ENCODE measurements at regions not wholly inside any gene's neighbourhood (a gene's known extent, or its start where the extent isn't known, plus 50 kb on each side); places are given as distances from the start of the nearest gene placed in this dataset.

DNA sequence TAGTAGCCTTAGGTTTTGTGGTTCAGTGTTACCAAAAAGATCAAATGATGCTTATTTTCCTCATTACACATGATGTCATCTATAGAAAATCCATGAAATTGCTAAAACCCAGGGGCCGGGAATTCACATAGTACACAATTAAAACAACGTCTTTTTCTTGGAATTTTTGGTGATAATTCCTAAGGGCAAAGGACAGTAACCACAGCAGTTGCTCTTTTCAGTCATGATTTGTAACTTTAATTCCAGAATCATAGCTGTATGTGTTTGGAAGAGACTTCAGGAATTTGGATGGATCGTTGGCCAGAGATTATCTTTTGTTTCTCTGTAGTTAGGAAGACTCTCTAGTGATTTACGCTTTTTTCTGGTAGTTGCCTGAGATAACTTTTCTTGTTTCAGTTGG, 748.7 kb downstream of the TLE4 start:
- Histone ChIP-seq H3K4me1 (ENCODE audit: low read length) (no peaks in the 10 kb centered on the region), H3K9ac (ENCODE audit: low read length) (no peak overlapping the region), H2AFZ (ENCODE audit: low read length) (no peak overlapping the region), H3K27ac (ENCODE audit: low read length) (no peak overlapping the region), H3K79me2 (ENCODE audit: low read length) (no peaks in the 10 kb centered on the region), H3K4me2 (ENCODE audit: low read depth, low read length) (no peak overlapping the region), H3K27me3 (replicated peaks; ENCODE audit: insufficient read depth, low read length) (no peaks in the 10 kb centered on the region), H3K9me2 (replicated peaks; ENCODE audit: insufficient read depth, low read length) (no peaks in the 10 kb centered on the region), H3K4me3 (ENCODE audit: low read length) (no peak overlapping the region), H3F3A (ENCODE audit: insufficient read depth, low read length) (no peaks in the 10 kb centered on the region), H3K9me3 (replicated peaks; ENCODE audit: insufficient read depth, low read length) (no peaks in the 10 kb centered on the region), H4K20me1 (ENCODE audit: insufficient read depth, low read length) (no peaks in the 10 kb centered on the region), H3K36me3 (replicated peaks; ENCODE audit: insufficient read depth, low read length) (no peaks in the 10 kb centered on the region)
- no peak for TF ChIP-seq EZH2phosphoT487 (IDR thresholded peaks at IDR 0.05; ENCODE audit: low read length)
- TF ChIP-seq, protein P1, sequence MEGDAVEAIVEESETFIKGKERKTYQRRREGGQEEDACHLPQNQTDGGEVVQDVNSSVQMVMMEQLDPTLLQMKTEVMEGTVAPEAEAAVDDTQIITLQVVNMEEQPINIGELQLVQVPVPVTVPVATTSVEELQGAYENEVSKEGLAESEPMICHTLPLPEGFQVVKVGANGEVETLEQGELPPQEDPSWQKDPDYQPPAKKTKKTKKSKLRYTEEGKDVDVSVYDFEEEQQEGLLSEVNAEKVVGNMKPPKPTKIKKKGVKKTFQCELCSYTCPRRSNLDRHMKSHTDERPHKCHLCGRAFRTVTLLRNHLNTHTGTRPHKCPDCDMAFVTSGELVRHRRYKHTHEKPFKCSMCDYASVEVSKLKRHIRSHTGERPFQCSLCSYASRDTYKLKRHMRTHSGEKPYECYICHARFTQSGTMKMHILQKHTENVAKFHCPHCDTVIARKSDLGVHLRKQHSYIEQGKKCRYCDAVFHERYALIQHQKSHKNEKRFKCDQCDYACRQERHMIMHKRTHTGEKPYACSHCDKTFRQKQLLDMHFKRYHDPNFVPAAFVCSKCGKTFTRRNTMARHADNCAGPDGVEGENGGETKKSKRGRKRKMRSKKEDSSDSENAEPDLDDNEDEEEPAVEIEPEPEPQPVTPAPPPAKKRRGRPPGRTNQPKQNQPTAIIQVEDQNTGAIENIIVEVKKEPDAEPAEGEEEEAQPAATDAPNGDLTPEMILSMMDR (IDR thresholded peaks at IDR 0.05; ENCODE audit: low read length): no peak
- TF ChIP-seq EZH2 (optimal IDR thresholded peaks at IDR 0.05; ENCODE audit: low read depth, low read length): no peak
- DNase-seq: no peak

DNA sequence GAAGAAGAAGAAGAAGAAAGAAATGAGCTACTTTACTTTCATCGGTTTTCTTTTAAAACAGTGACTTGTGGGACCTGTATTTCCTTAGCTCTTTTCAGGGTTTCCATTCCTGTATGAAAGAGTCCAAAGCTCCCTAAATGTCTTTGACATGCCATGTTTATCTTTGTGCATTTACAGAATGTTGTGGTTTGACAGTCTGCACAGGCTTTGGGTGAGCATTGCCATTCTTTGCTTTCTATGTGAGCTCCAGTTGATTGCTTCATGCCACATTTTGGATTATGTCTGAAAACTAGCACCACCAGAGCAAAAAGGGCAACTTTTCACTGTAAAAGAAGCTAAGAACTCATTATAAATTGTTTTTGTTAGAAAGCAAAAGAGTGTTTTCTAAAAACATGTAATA, 733.4 kb downstream of the TLE4 start:
- Histone ChIP-seq H3K79me2 (ENCODE audit: low read length) (no peaks in the 10 kb centered on the region), H3K9me3 (replicated peaks; ENCODE audit: insufficient read depth, low read length) (no peaks in the 10 kb centered on the region), H4K20me1 (ENCODE audit: insufficient read depth, low read length) (no peaks in the 10 kb centered on the region), H3K4me3 (ENCODE audit: low read length) (no peak overlapping the region), H3F3A (ENCODE audit: insufficient read depth, low read length) (no peaks in the 10 kb centered on the region), H3K4me1 (ENCODE audit: low read length) (no peaks in the 10 kb centered on the region), H3K9ac (ENCODE audit: low read length) (no peak overlapping the region), H3K36me3 (replicated peaks; ENCODE audit: insufficient read depth, low read length) (no peaks in the 10 kb centered on the region), H3K9me2 (replicated peaks; ENCODE audit: insufficient read depth, low read length) (no peaks in the 10 kb centered on the region), H2AFZ (ENCODE audit: low read length) (no peak overlapping the region), H3K4me2 (ENCODE audit: low read depth, low read length) (no peak overlapping the region), H3K27ac (ENCODE audit: low read length) (no peak overlapping the region), H3K27me3 (replicated peaks; ENCODE audit: insufficient read depth, low read length) (no peaks in the 10 kb centered on the region)
- no peak for TF ChIP-seq EZH2phosphoT487 (IDR thresholded peaks at IDR 0.05; ENCODE audit: low read length)
- TF ChIP-seq, protein P1 (IDR thresholded peaks at IDR 0.05; ENCODE audit: low read length): no peak
- TF ChIP-seq EZH2 (optimal IDR thresholded peaks at IDR 0.05; ENCODE audit: low read depth, low read length): no peak
- DNase-seq: no peak

DNA sequence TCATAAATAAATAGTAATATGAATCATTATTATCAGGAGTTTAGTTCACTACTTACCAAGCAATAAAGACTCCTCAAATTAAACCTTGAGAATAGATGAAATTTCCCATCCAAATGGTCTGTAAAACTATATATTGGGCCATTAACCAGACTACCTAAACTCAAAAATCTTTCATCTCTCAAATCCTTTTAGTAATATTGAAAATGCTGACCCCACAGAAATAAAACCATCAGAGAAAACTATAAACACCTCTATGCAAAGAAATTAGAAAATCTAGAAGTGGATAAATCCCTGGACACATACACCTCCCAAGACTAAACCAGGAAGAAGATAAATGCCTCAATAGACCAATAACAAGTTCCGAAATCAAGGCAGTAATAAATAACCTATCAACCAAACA, 723.2 kb downstream of the TLE4 start:
- no peaks in the 10 kb centered on the region for H3K9me2 ChIP-seq (replicated peaks; ENCODE audit: insufficient read depth, low read length)

More for the DNA sequence above, 723.2 kb downstream of the TLE4 start:
- Histone ChIP-seq H3K36me3 (replicated peaks; ENCODE audit: insufficient read depth, low read length) (no peaks in the 10 kb centered on the region), H4K20me1 (ENCODE audit: insufficient read depth, low read length) (no peaks in the 10 kb centered on the region), H3K9ac (ENCODE audit: low read length) (no peak overlapping the region), H3K9me3 (replicated peaks; ENCODE audit: insufficient read depth, low read length) (no peaks in the 10 kb centered on the region), H3K79me2 (ENCODE audit: low read length) (no peaks in the 10 kb centered on the region), H3K27me3 (replicated peaks; ENCODE audit: insufficient read depth, low read length) (no peaks in the 10 kb centered on the region), H2AFZ (ENCODE audit: low read length) (no peak overlapping the region), H3K4me1 (ENCODE audit: low read length) (no peaks in the 10 kb centered on the region), H3K27ac (ENCODE audit: low read length) (no peak overlapping the region), H3F3A (ENCODE audit: insufficient read depth, low read length) (no peaks in the 10 kb centered on the region), H3K4me3 (ENCODE audit: low read length) (no peak overlapping the region), H3K4me2 (ENCODE audit: low read depth, low read length) (no peak overlapping the region)
- TF ChIP-seq EZH2phosphoT487 (IDR thresholded peaks at IDR 0.05; ENCODE audit: low read length): no peak
- TF ChIP-seq, protein P1 (IDR thresholded peaks at IDR 0.05; ENCODE audit: low read length): no peak
- no peak for TF ChIP-seq EZH2 (optimal IDR thresholded peaks at IDR 0.05; ENCODE audit: low read depth, low read length)
- no peak for DNase-seq
